Colonic mucosa (tissue), 4 donors: ENCODE measurements at regions not wholly inside any gene's neighbourhood (a gene's known extent, or its start where the extent isn't known, plus 50 kb on each side); places are given as distances from the start of the nearest gene placed in this dataset.

Experiments used
- DNase-seq: peaks from one replicate; pipeline ENCODE4 v3.0.0-alpha.2; 2020
- H3K27ac ChIP-seq: fragments of 200-600 bp; one replicate; pipeline ENCODE4 v1.8.0; 2021
- H3K27me3 ChIP-seq: fragments of 200-600 bp; one replicate; pipeline ENCODE4 v1.8.0; 2021
- H3K36me3 ChIP-seq: fragments of 200-600 bp; one replicate; pipeline ENCODE4 v1.8.0; 2021
- H3K4me1 ChIP-seq: fragments of 200-600 bp; one replicate; pipeline ENCODE4 v1.8.0; 2021; ENCODE audit warnings: mild to moderate bottlenecking
- H3K4me3 ChIP-seq: fragments of 200-600 bp; one replicate; pipeline ENCODE4 v1.8.0; 2021
- H3K9ac ChIP-seq, 2 donors: one replicate each; pipeline ENCODE4 v1.7.0; 2013; ENCODE audit warnings: control low read depth in 2 of 2, low read depth in 2 of 2, low read length in 2 of 2
- H3K9me3 ChIP-seq: fragments of 200-600 bp; one replicate; pipeline ENCODE4 v1.8.0; 2021
- intact Hi-C: fragments of 100-400 bp; cut with DNase I; formaldehyde crosslinking; loops from one replicate; pipeline ENCODE4 v1.14.1; 2022
- TF ChIP-seq, protein P1 (sequence below): fragments of 200-600 bp; IDR thresholded peaks from one replicate; pipeline ENCODE4 v1.8.0; 2022; ENCODE audit warnings: antibody characterized with exemption, mild to moderate bottlenecking
- donor health status: healthy.
- donor health status: DM: no; HTN: no; CAD: no.
- donor health status: DM: no; HTN: no; CAD: no.

- no peak for DNase-seq
- H3K4me3 ChIP-seq = no peak overlapping the region
- no peaks in the 10 kb centered on the region for H3K27me3 ChIP-seq
- H3K4me1 ChIP-seq = no peaks in the 10 kb centered on the region
- TF ChIP-seq, protein P1, sequence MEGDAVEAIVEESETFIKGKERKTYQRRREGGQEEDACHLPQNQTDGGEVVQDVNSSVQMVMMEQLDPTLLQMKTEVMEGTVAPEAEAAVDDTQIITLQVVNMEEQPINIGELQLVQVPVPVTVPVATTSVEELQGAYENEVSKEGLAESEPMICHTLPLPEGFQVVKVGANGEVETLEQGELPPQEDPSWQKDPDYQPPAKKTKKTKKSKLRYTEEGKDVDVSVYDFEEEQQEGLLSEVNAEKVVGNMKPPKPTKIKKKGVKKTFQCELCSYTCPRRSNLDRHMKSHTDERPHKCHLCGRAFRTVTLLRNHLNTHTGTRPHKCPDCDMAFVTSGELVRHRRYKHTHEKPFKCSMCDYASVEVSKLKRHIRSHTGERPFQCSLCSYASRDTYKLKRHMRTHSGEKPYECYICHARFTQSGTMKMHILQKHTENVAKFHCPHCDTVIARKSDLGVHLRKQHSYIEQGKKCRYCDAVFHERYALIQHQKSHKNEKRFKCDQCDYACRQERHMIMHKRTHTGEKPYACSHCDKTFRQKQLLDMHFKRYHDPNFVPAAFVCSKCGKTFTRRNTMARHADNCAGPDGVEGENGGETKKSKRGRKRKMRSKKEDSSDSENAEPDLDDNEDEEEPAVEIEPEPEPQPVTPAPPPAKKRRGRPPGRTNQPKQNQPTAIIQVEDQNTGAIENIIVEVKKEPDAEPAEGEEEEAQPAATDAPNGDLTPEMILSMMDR = no peak
- H3K9me3 ChIP-seq = no peaks in the 10 kb centered on the region
- no peak overlapping the region for H3K9ac ChIP-seq
- intact Hi-C loops = no loop called here
- no peaks in the 10 kb centered on the region for H3K36me3 ChIP-seq
- H3K27ac ChIP-seq = no peak overlapping the region
Observed at GRCh38 chr4:60884587-60884986, 315.5 kb upstream of the ADGRL3 start.

DNA sequence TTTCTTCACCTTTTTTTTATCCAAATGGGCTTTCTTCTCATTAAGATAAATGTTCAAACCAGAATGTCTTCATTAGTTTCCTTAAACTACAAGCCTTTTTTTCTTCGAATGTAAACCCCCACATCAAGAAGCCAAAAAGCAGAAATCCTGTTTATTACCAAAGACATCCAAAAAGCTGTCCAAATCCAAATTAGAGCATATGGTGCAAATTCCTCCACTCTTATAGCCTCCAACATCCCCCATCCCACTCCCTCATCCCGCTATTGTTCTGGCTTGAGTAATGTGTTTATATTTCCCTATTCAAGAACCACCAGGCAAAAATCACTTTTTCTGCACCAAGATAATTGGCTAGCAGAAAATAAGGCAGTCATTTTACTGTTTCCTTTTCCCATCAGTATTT lies 315.1 kb upstream of the ADGRL3 start:
- H3K9me3 ChIP-seq = no peaks in the 10 kb centered on the region
- no peaks in the 10 kb centered on the region for H3K4me1 ChIP-seq
- intact Hi-C loops = no loop called here
- H3K27me3 ChIP-seq = no peaks in the 10 kb centered on the region
- H3K27ac ChIP-seq = no peak overlapping the region
- H3K4me3 ChIP-seq = no peak overlapping the region
- H3K36me3 ChIP-seq = no peaks in the 10 kb centered on the region
- H3K9ac ChIP-seq = no peak overlapping the region
- TF ChIP-seq, protein P1 = no peak
- DNase-seq = no peak

GRCh38 chr4:60890743-60891142 lies 309.4 kb upstream of the ADGRL3 start:
- Histone ChIP-seq H3K27me3 (no peaks in the 10 kb centered on the region), H3K4me3 (no peak overlapping the region), H3K9ac (no peak overlapping the region), H3K4me1 (no peaks in the 10 kb centered on the region), H3K36me3 (no peaks in the 10 kb centered on the region), H3K27ac (no peak overlapping the region), H3K9me3 (no peaks in the 10 kb centered on the region)
- intact Hi-C loops = no loop called here
- DNase-seq = no peak
- TF ChIP-seq, protein P1 = no peak

DNA sequence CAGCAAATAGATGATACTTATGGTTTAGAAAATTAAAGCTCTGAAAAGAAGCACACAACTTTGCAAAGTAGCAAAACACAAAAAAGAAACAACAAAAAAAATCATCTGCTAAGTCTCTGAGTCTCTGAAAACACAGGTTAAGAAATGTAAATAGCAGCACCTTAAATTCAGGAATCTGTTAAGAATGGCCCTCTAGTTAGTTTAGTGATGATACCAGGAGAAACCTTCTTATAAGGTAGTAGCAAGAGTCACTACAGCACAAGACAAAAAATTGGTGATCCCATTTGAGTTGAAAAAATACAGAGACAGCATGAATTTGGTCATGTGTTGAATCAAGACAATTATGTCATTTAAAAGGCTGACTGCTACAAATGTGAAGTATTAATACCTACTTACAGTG lies 308.2 kb upstream of the ADGRL3 start:
- Histone ChIP-seq H3K27me3 (no peaks in the 10 kb centered on the region), H3K27ac (no peak overlapping the region), H3K36me3 (no peaks in the 10 kb centered on the region), H3K9ac (no peak overlapping the region), H3K4me1 (no peaks in the 10 kb centered on the region), H3K9me3 (no peaks in the 10 kb centered on the region), H3K4me3 (no peak overlapping the region)
- DNase-seq = no peak
- TF ChIP-seq, protein P1 = no peak
- intact Hi-C loops = no loop called here

DNA sequence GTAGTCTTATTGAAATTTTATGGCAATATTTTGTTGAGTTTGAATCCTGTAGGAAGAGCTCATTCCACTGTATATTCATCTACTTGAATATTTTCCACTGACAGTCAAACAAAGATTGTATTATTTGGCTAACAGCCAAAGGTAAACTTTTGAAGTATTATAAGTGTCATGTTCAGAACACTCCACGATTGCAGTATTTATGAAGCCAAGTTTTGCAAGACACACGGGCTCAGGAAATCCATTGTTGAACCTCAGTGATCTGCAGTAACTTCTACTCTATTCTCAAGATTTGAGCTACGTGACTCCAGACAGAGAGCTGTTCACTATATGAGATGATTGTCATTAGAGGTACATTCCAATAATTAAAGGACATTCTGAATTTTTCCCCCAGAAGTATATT lies 302.7 kb upstream of the ADGRL3 start:
- intact Hi-C loops = no loop called here
- Histone ChIP-seq H3K9me3 (no peaks in the 10 kb centered on the region), H3K27ac (no peak overlapping the region), H3K27me3 (no peaks in the 10 kb centered on the region), H3K9ac (no peak overlapping the region), H3K4me3 (no peak overlapping the region), H3K36me3 (no peaks in the 10 kb centered on the region), H3K4me1 (no peaks in the 10 kb centered on the region)
- no peak for DNase-seq
- TF ChIP-seq, protein P1 = no peak

DNA sequence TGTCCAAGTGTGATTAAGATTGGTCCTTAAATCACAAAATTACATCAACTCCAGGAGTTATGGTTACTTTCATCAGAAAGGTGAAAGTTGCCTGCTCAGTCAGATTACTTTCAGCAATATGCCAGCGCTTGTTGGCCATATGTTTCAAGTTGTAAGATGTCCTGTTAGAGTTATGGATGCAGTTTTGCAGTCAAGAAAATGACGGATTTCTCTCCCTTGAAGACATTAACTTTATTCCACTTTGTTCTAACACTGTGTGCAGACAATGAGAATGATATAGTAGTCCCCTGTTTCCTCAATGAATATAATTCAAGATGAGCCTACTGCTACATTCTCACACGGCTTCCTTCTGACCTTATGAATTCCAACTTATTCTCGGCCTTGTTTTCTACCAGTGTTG lies 295.0 kb upstream of the ADGRL3 start:
- Histone ChIP-seq H3K27me3 (no peaks in the 10 kb centered on the region), H3K27ac (no peak overlapping the region), H3K9ac (no peak overlapping the region), H3K36me3 (no peaks in the 10 kb centered on the region), H3K4me1 (no peaks in the 10 kb centered on the region), H3K4me3 (no peak overlapping the region), H3K9me3 (no peaks in the 10 kb centered on the region)
- intact Hi-C loops = no loop called here
- TF ChIP-seq, protein P1 = no peak
- no peak for DNase-seq
